Natural killer cell (primary cell): ENCODE measurements at regions not wholly inside any gene's neighbourhood (a gene's known extent, or its start where the extent isn't known, plus 50 kb on each side); places are given as distances from the start of the nearest gene placed in this dataset.

Experiments used
- ATAC-seq, 3 donors: fragments of 150-1000 bp in 2 of 3; fragments of 200-7000 bp in 1 of 3; cut with Tn5 transposase; 1 replicate in 1 of 3; 2 replicates in 2 of 3; pipeline ENCODE4 v1.10.0; 2021; ENCODE audit warnings: mild to moderate bottlenecking in 2 of 3, moderate library complexity in 2 of 3
- DNase-seq, 2 donors: peaks; one replicate each; pipeline versions ENCODE4 v3.0.0 to v3.0.0-alpha.2; 2013 to 2021; ENCODE audit warnings: mixed read lengths in 1 of 2
- H3K27ac ChIP-seq: one replicate; pipeline ENCODE4 v1.5.1; 2013; ENCODE audit warnings: mild to moderate bottlenecking, low read length
- H3K27me3 ChIP-seq: one replicate; pipeline ENCODE4 v1.6.1; 2013; ENCODE audit warnings: low read length; ENCODE audit not compliant: control insufficient read depth, insufficient read depth
- H3K36me3 ChIP-seq: one replicate; pipeline ENCODE4 v1.6.1; 2013; ENCODE audit warnings: low read length; ENCODE audit not compliant: control insufficient read depth, insufficient read depth
- H3K4me1 ChIP-seq: one replicate; pipeline ENCODE4 v1.6.1; 2013; ENCODE audit warnings: low read length; ENCODE audit not compliant: control insufficient read depth, insufficient read depth
- H3K4me3 ChIP-seq: one replicate; pipeline ENCODE4 v1.5.1; 2013; ENCODE audit warnings: low read length
- H3K9me3 ChIP-seq: one replicate; pipeline ENCODE4 v1.6.1; 2013; ENCODE audit warnings: low read length; ENCODE audit not compliant: control insufficient read depth, insufficient read depth
- H3K27ac Mint-ChIP-seq, 2 donors: one replicate each; pipeline ENCODE4 v1.8.0; 2022; ENCODE audit warnings: mild to moderate bottlenecking in 2 of 2, mixed read lengths in 2 of 2, moderate library complexity in 1 of 2
- H3K27me3 Mint-ChIP-seq, 2 donors: one replicate each; pipeline ENCODE4 v1.8.0; 2022; ENCODE audit warnings: low read depth in 2 of 2, mixed read lengths in 2 of 2
- H3K36me3 Mint-ChIP-seq: one replicate; pipeline ENCODE4 v1.8.0; 2022; ENCODE audit warnings: mixed read lengths
- H3K4me1 Mint-ChIP-seq, 2 donors: one replicate each; pipeline ENCODE4 v1.8.0; 2022; ENCODE audit warnings: mixed read lengths in 2 of 2
- H3K4me3 Mint-ChIP-seq: one replicate; pipeline ENCODE4 v1.8.0; 2022; ENCODE audit warnings: mild to moderate bottlenecking, moderate library complexity, mixed read lengths
- H3K9me3 Mint-ChIP-seq, 2 donors: one replicate each; pipeline ENCODE4 v1.8.0; 2022; ENCODE audit warnings: mixed read lengths in 2 of 2
- WGBS: methylation state at CpG from one replicate; pipeline ENCODE4 v1.1.7; 2013; ENCODE audit warnings: missing lambda C conversion rate; ENCODE audit not compliant: insufficient coverage; 5-methylcytosine and 5-hydroxymethylcytosine counted together
- intact Hi-C: fragments of 100-400 bp; cut with micrococcal nuclease; formaldehyde crosslinking; loops from one replicate; pipeline ENCODE4 v1.14.2; 2022
- TF ChIP-seq, protein P1 (sequence below): fragments of 200-600 bp; IDR thresholded peaks from one replicate; pipeline ENCODE4 v1.8.0; 2022; ENCODE audit warnings: antibody characterized with exemption

DNA sequence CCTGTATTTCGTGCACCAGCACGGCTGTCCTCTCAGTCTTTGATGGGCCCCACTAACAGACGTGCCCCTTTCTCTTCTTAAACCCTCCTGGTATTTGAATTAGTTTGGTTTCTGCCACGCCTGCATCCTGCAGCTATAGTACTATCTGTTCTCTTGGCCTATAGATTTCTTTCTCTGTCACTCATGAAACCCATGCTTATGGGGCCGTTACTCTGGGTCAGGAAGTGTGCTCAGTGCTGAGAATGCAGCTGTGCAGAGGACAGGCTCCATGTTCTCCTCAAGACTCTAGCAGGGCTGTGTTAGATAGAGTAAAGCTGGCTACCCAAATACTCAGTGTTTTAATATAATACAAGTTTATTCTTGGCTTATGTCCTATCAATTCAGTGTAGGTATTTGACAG is 180.0 kb downstream of the INSIG2 start:
- TF ChIP-seq, protein P1, sequence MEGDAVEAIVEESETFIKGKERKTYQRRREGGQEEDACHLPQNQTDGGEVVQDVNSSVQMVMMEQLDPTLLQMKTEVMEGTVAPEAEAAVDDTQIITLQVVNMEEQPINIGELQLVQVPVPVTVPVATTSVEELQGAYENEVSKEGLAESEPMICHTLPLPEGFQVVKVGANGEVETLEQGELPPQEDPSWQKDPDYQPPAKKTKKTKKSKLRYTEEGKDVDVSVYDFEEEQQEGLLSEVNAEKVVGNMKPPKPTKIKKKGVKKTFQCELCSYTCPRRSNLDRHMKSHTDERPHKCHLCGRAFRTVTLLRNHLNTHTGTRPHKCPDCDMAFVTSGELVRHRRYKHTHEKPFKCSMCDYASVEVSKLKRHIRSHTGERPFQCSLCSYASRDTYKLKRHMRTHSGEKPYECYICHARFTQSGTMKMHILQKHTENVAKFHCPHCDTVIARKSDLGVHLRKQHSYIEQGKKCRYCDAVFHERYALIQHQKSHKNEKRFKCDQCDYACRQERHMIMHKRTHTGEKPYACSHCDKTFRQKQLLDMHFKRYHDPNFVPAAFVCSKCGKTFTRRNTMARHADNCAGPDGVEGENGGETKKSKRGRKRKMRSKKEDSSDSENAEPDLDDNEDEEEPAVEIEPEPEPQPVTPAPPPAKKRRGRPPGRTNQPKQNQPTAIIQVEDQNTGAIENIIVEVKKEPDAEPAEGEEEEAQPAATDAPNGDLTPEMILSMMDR: no peak
- H3K36me3 Mint-ChIP-seq: no peaks in the 10 kb centered on the region
- Histone ChIP-seq H3K4me3 (no peak overlapping the region), H3K9me3 (no peaks in the 10 kb centered on the region), H3K4me1 (no peaks in the 10 kb centered on the region), H3K36me3 (no peaks in the 10 kb centered on the region), H3K27me3 (no peaks in the 10 kb centered on the region), H3K27ac (no peak overlapping the region)
- ATAC-seq (no peak), DNase-seq (no peak)
- H3K27ac Mint-ChIP-seq: no peak overlapping the region
- no peak overlapping the region for H3K4me3 Mint-ChIP-seq
- H3K9me3 Mint-ChIP-seq: no peaks in the 10 kb centered on the region
- intact Hi-C loops: no loop called here
- no peaks in the 10 kb centered on the region for H3K4me1 Mint-ChIP-seq
- 77% methylated on average over 5 of the region's 5 CpGs for WGBS
- peaks cover 15 to 35% of the 10 kb centered on the region in 2 donors for H3K27me3 Mint-ChIP-seq

DNA sequence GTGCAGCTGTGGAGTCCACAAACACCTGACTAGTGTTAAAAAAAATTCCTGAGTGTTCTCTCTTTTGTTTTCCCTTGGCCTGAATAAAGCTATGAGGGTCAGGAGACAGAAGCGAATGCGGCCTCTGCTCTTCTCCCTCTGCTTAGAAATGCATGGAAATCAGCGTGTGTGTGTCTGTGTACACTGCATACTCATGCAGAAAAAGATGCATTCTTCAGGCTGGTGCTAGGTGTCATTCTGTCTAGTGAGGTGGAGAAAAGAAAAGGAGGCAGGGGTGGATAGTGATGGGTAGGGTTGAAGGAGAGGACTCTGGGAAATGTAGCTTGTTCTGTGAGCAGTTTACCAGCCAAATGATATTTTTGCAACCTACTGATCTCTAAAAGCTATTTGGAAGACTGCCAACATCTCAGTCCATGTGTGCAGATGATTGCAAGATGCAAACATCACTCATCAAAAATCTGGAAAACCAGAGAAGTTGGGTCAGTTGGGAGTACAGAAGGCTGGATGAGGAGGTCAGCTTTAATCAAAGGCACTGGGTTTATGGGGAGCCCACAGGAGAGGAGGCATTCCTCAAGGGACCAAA is 177.7 kb downstream of the INSIG2 start:
- no peaks in the 10 kb centered on the region for H3K9me3 Mint-ChIP-seq
- H3K4me3 ChIP-seq: no peak overlapping the region
- no peak for DNase-seq
- no peaks in the 10 kb centered on the region for H3K36me3 Mint-ChIP-seq
- H3K4me3 Mint-ChIP-seq: no peak overlapping the region
- H3K27me3 ChIP-seq: no peaks in the 10 kb centered on the region
- intact Hi-C loops: no loop called here
- H3K27me3 Mint-ChIP-seq: peaks cover 17 to 24% of the 10 kb centered on the region in 2 donors
- no peaks in the 10 kb centered on the region for H3K9me3 ChIP-seq
- no peak overlapping the region for H3K27ac Mint-ChIP-seq
- no peak for ATAC-seq
- H3K4me1 Mint-ChIP-seq: no peaks in the 10 kb centered on the region
- TF ChIP-seq, protein P1: no peak
- no peaks in the 10 kb centered on the region for H3K36me3 ChIP-seq
- no peaks in the 10 kb centered on the region for H3K4me1 ChIP-seq
- no peak overlapping the region for H3K27ac ChIP-seq
- 74% methylated on average over 3 of the region's 3 CpGs for WGBS

DNA sequence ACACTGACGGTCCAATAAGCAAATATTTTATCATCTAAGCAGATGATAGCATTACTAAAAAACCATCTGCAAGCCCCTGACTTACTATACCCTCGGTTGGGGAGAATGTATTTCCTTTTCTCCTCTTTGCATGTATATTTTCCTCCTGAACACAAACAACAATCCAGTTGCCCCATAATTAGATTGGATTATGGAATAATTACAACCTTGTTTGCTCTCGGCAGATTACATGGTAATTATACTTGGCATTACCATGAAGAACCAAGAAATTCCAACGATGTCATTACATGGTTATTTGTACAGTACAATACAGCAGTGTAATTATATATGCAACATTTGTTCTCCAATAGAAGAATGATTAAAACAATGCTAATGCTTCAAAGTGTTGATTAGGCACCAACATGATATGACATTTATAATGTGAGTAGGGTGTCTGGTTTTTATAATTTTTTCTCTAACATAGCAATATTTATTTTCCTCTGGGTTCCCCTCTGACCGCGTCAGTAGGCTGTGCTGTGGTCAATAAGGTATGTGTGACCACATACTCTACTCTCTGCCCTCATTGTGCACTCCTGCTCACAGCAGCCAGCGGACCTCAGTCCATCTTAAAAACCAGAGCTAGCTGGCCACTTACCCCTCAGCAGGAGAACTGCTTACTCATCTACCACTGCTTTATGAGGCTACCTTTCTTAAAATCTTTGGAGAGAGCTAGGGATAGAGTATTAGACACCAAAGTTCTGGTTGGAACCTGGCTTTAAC is 176.1 kb downstream of the INSIG2 start:
- DNase-seq: no peak
- intact Hi-C loops: no loop called here
- Mint-ChIP-seq H3K4me3 (no peak overlapping the region), H3K9me3 (no peaks in the 10 kb centered on the region), H3K27me3 (peaks cover 19 to 22% of the 10 kb centered on the region in 2 donors), H3K4me1 (no peaks in the 10 kb centered on the region), H3K27ac (no peak overlapping the region), H3K36me3 (no peaks in the 10 kb centered on the region)
- no peaks in the 10 kb centered on the region for H3K9me3 ChIP-seq
- no peak overlapping the region for H3K4me3 ChIP-seq
- ATAC-seq: no peak
- no peak overlapping the region for H3K27ac ChIP-seq
- H3K36me3 ChIP-seq: no peaks in the 10 kb centered on the region
- TF ChIP-seq, protein P1: no peak
- H3K27me3 ChIP-seq: no peaks in the 10 kb centered on the region
- 92% methylated on average over 4 of the region's 7 CpGs for WGBS
- H3K4me1 ChIP-seq: no peaks in the 10 kb centered on the region
